Nephron (organoid): ENCODE measurements at regions not wholly inside any gene's neighbourhood (a gene's known extent, or its start where the extent isn't known, plus 50 kb on each side); places are given as distances from the start of the nearest gene placed in this dataset.

ENCODE experiments used
- H3K27ac Mint-ChIP-seq, 3 experiments: 2 replicates each; pipeline ENCODE4 v1.8.0; 2020; ENCODE audit warnings: mixed read lengths in 3 of 3, mild to moderate bottlenecking in 2 of 3, moderate library complexity in 1 of 3
- H3K27me3 Mint-ChIP-seq: 2 replicates; pipeline ENCODE4 v1.8.0; 2021; ENCODE audit warnings: low read depth, mild to moderate bottlenecking, moderate library complexity, mixed read lengths
- H3K36me3 Mint-ChIP-seq: 2 replicates; pipeline ENCODE4 v1.8.0; 2020; ENCODE audit warnings: low read depth, mixed read lengths
- H3K4me1 Mint-ChIP-seq: 2 replicates; pipeline ENCODE4 v1.8.0; 2020; ENCODE audit warnings: mixed read lengths
- H3K4me3 Mint-ChIP-seq, 3 experiments: 2 replicates each; pipeline ENCODE4 v1.8.0; 2020; ENCODE audit warnings: mild to moderate bottlenecking in 3 of 3, mixed read lengths in 3 of 3, moderate library complexity in 2 of 3
- H3K9me3 Mint-ChIP-seq: 2 replicates; pipeline ENCODE4 v1.8.0; 2020; ENCODE audit warnings: mixed read lengths
- TF ChIP-seq, protein P1 (sequence below), 3 experiments: fragments of 200-600 bp; sonication (generic); IDR thresholded peaks; one replicate each; pipeline ENCODE4 v1.5.0; 2021; ENCODE audit warnings: antibody characterized with exemption in 3 of 3; ENCODE audit not compliant: unreplicated experiment in 3 of 3

DNA sequence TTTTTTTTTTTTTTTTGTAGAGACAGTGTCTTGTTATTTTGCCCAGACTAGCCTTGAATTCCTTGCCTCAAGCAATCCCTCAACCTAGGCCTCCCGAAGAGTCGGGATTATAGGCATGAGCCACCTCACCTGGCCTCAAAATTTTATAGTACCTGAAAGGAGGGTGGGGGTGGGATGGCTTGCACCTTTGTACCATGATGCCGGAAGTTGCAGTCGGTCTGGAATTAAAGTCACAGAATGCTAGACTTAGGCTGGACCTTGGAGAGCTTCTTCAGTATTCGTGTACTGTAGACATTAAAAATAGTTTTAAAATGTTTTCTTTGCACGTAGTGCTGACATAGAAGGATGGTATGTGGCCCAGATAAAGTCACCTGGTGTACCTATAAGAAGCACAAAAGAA lies 280.9 kb downstream of the STIM2 start:
- H3K27me3 Mint-ChIP-seq, result peaks cover 4% of the 10 kb centered on the region
- no peaks in the 10 kb centered on the region for H3K36me3 Mint-ChIP-seq
- TF ChIP-seq, protein P1, sequence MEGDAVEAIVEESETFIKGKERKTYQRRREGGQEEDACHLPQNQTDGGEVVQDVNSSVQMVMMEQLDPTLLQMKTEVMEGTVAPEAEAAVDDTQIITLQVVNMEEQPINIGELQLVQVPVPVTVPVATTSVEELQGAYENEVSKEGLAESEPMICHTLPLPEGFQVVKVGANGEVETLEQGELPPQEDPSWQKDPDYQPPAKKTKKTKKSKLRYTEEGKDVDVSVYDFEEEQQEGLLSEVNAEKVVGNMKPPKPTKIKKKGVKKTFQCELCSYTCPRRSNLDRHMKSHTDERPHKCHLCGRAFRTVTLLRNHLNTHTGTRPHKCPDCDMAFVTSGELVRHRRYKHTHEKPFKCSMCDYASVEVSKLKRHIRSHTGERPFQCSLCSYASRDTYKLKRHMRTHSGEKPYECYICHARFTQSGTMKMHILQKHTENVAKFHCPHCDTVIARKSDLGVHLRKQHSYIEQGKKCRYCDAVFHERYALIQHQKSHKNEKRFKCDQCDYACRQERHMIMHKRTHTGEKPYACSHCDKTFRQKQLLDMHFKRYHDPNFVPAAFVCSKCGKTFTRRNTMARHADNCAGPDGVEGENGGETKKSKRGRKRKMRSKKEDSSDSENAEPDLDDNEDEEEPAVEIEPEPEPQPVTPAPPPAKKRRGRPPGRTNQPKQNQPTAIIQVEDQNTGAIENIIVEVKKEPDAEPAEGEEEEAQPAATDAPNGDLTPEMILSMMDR (IDR thresholded peaks at IDR 0.05; ENCODE audit: unreplicated experiment in 3 of 3), result no peak
- H3K4me1 Mint-ChIP-seq, result no peaks in the 10 kb centered on the region
- H3K4me3 Mint-ChIP-seq, result no peak overlapping the region
- H3K9me3 Mint-ChIP-seq, result peaks cover 22% of the 10 kb centered on the region
- no peak overlapping the region for H3K27ac Mint-ChIP-seq

DNA sequence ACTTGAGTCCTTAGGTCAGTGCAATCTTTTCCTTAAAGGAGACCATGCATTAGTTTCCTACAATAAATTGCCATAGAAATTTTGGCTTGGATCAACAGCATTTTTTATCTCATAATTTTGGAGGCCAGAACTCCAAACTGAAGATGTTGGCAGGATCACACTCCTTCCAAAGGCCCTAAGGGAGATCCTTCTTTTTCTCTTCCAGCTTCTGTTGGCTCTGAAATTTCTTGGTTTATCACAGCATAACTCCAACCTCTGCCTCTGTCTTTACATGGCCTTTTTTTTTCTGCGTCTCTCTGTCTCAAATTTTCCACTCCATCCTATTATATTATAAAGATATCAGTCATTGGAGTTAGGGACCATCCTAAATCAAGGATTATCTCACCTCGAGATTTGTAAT lies 282.2 kb downstream of the STIM2 start:
- no peaks in the 10 kb centered on the region for H3K4me1 Mint-ChIP-seq
- H3K9me3 Mint-ChIP-seq, result peaks cover 22% of the 10 kb centered on the region
- H3K27ac Mint-ChIP-seq, result no peak overlapping the region
- TF ChIP-seq, protein P1 (IDR thresholded peaks at IDR 0.05; ENCODE audit: unreplicated experiment in 3 of 3), result no peak
- H3K4me3 Mint-ChIP-seq, result no peak overlapping the region
- no peaks in the 10 kb centered on the region for H3K36me3 Mint-ChIP-seq
- H3K27me3 Mint-ChIP-seq, result peaks cover 4% of the 10 kb centered on the region

DNA sequence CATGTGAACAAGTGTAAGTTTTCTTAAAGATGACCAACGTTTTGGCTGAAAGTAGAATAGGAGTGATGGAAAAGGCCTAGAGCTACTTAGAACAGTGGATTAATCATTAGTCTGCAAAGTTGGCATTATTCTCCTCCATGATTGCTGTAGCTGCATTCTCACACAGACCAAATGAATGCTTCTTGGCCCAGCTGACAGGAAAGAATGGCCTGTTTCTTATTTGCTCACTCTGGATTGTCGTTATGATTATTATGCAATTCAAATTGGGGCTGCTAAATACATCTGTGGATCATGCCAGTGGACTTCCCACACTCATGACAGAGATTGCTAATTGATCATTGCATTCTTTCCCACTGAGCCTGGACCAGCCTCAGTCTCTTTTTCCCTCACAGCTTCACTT lies 285.0 kb downstream of the STIM2 start:
- Mint-ChIP-seq H3K4me3 (no peak overlapping the region), H3K27me3 (peaks cover 4% of the 10 kb centered on the region), H3K4me1 (no peaks in the 10 kb centered on the region), H3K9me3 (peaks cover 4% of the 10 kb centered on the region), H3K36me3 (no peaks in the 10 kb centered on the region), H3K27ac (no peak overlapping the region)
- TF ChIP-seq, protein P1 (IDR thresholded peaks at IDR 0.05; ENCODE audit: unreplicated experiment in 3 of 3), result no peak

DNA sequence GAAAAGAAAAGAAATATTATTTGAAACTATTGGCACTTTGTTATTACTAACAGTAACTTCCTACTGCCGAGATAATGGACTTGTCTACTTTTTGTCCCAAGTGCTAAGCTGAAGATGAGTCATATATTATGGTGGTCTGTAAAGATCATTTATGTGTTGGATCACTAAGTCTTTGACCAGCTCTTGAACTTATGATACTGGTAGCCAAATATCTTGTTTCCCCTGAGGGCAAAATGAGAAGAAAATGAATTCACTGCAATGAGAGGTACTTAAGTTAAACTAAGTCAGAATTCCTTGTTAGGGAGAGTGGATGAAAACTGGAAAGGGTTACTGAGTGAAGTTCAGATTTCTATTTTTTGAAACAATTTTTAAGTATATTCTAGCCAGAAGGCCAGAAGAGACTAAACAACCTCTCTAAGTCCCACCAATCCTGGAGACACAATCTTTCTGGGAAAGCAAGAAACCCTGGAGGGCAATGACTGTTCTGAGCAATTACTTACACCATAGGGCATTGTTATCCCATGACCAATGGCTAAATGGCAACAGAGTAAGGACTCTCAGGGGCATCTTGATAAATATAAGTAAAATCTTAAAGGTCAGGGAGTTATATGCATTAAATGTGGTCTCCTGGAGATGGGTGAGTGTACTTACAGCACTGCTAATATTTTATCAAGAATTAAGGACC lies 287.7 kb downstream of the STIM2 start:
- Mint-ChIP-seq H3K4me1 (peaks cover 6% of the 10 kb centered on the region), H3K27ac (no peak overlapping the region), H3K4me3 (no peak overlapping the region), H3K36me3 (no peaks in the 10 kb centered on the region), H3K27me3 (peaks cover 4% of the 10 kb centered on the region), H3K9me3 (peaks cover 4% of the 10 kb centered on the region)
- TF ChIP-seq, protein P1 (IDR thresholded peaks at IDR 0.05; ENCODE audit: unreplicated experiment in 3 of 3), result no peak

DNA sequence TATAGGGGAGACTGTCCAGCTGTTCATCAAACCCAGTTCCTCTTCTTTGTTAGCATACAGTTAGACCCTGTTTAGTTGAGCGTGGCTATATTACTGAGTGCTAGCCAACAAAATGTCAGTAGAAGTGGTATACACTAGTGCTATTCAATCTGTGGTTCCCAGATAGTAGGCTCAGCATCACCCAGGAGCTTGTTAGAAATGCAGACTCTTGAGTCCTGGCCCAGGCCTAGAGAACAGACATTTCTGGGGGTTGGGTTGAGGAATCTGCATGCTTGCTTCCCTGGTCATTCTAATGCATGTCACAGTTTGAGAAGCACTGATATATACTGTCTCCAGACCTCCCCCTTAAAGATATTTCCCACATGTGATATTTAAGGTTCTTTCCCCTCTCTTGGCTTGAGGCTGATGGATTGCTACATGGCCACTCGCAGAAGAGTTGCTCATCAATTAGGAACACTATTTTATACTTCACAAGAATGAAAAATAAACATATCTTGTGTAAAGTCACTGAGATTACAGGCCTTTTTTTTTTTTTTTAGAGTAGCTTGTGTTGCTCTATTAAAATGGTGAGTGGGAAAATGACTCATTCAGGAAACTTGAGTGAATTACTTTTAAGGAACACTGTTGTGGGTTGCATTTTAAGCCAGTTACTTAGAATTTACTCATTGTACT lies 289.0 kb downstream of the STIM2 start:
- TF ChIP-seq, protein P1 (IDR thresholded peaks at IDR 0.05; ENCODE audit: unreplicated experiment in 3 of 3), result no peak
- H3K36me3 Mint-ChIP-seq, result no peaks in the 10 kb centered on the region
- H3K4me1 Mint-ChIP-seq, result peaks cover 16% of the 10 kb centered on the region
- peaks cover 1% of the 10 kb centered on the region for H3K9me3 Mint-ChIP-seq
- H3K4me3 Mint-ChIP-seq, result no peak overlapping the region
- no peak overlapping the region for H3K27ac Mint-ChIP-seq
- H3K27me3 Mint-ChIP-seq, result peaks cover under 1% of the 10 kb centered on the region

DNA sequence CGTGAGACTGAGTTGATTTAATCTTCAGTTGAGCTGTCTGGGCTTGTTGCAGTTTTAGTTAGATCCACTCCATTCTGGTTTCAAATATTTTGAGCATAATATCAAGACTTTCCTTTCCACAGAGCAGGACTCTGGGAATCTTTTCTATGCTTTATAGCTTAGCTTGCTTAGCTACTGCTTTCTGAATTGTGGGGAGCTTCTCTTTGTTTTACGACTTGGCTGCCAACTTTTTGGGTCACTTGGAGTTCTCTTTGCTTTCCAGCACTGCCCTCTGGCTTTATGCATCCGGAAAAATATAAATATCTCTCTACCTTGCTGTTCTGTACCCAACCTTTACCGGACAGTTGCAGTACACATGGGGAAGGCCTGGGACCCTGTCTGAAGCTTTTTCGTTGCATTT lies 292.1 kb downstream of the STIM2 start:
- no peaks in the 10 kb centered on the region for H3K9me3 Mint-ChIP-seq
- peaks cover 27% of the 10 kb centered on the region for H3K4me1 Mint-ChIP-seq
- no peaks in the 10 kb centered on the region for H3K27me3 Mint-ChIP-seq
- no peak overlapping the region for H3K4me3 Mint-ChIP-seq
- peak overlapping the region in 2 of 3 experiments; percentile 9 to 13 for H3K27ac Mint-ChIP-seq
- H3K36me3 Mint-ChIP-seq, result no peaks in the 10 kb centered on the region
- TF ChIP-seq, protein P1 (IDR thresholded peaks at IDR 0.05; ENCODE audit: unreplicated experiment in 3 of 3), result no peak
